DMS153 (cell line): ENCODE measurements at regions not wholly inside any gene's neighbourhood (a gene's known extent, or its start where the extent isn't known, plus 50 kb on each side); places are given as distances from the start of the nearest gene placed in this dataset.
"Not testable (repeated sequence)": the region's sequence is repeated elsewhere in the genome, so short reads cannot be mapped to it uniquely, and the experiment has no call there.

Source experiments
- DNase-seq: peaks from one replicate; lab custom pipeline; 2025; lab: John Stamatoyannopoulos, UW

DNA sequence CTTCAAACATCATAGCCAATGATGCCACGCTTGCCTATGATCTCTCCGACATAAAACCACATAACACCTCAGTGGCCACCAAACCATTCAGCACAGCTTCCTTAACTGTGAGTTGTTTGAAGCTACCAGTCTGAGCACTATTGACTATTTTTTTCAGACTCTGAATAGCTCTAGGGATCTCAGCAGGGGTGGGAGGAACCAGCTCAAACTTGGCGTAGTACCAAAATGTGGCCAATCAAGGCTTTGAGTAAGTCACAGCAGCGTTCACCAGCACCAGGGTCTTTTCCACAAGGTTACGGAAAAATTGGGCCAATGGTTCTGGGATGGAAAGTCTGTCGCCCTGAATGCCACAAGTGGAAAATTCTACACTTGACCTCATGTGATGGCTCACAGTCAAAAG lies 70.6 kb downstream of the SMPDL3A start:
- no peak for DNase-seq

DNA sequence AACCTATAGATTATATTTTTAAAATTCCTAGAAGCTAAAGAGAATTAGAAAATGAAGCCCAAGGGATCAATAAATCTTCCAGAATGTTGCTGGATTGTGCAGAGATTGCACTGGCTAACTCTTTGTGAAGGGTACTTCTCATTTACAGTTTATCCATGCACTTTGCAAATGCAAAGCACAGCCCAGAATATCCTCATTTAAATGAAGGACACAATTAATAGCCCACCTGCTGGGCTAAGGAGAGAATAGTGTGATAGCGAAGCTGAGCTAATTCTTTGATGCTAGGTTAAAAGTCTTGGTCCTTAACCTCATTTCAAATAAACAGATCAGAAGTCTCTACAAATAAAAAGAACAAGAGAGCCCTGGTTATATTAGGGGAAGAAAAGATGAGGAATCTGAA lies 72.5 kb downstream of the SMPDL3A start:
- DNase-seq = no peak

DNA sequence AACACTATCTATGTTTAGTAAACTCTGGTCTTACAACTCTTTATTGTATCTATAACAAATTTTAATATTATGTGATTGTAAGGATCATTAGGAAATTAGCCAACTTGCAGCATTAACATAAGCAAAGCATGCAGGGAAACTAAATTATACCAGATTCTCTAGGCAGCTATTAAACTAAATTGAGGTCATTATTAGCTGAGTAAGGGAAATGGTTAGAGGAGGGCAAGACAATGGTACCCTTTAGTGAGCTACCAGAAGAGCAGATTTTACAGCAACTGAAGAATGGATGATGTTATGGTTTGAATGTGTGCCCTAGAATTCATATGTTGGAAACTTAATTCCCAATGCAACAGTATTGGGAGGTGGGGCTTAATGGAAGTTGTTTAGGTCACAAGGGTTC lies 79.1 kb downstream of the SMPDL3A start:
- DNase-seq = no peak

DNA sequence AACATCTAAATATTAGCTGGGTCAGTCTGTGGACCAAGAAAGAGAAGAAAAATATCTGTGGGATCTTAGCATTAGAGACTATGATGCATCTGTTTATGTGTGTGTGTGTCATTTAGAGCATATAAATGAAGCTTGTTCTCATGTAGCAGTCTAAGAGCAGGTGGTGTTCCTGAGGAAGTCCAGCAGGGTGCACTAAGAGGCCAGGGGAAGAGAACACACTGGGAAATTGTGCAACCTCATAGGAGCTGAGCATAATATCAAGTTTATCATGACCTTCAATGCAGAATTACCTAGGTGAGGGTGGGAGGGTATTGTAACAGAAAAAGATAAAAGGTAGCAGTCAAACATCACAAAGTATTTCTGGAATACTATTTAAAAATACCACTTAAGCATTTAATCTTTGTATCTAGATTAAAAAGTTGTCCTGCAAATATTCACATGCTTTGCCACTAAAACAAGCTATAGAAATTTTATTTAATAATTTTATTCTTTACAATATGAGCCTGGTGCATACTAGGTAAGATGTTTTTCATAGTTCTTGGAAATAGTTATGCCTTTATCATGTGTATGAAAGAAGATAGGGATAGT lies 80.5 kb downstream of the SMPDL3A start:
- DNase-seq = peak; percentile 42

DNA sequence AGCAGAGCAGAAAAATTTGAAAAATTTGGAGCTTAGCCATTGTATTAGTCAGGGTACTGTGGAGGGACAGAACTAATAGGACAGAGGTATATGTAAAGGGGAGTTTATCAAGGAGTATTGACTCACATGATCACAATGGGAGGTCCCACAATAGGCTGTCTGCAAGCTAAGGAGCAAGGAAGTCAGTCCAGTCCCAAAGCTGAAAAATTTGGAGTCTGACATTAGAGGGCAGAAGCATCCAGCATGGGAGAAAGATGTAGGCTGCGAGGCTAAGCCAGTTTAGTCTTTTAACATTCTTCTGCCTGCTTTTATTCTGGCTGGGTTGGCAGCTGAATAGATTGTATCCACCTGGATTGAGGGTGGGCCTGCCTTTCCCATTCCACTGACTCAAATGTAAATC lies 82.0 kb downstream of the SMPDL3A start:
- no peak for DNase-seq

DNA sequence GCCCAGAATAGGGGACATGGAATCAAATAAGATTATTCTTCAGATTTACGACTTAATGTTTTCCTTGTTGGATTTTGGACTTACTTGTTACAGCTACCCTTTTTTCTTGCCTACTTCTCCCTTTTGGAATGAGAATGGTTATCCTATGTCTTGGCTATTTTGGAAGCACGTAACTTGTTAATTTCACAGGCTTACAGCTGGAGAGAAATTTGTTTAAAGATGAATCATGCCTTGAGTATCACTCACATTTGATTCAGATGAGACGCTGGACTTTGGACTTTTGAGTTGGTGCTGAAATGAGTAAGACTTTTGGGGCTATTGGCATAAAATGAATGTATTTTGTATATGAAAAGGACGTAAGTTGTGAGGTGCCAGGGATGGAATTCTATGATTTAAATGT lies 83.3 kb downstream of the SMPDL3A start:
- no peak for DNase-seq

DNA sequence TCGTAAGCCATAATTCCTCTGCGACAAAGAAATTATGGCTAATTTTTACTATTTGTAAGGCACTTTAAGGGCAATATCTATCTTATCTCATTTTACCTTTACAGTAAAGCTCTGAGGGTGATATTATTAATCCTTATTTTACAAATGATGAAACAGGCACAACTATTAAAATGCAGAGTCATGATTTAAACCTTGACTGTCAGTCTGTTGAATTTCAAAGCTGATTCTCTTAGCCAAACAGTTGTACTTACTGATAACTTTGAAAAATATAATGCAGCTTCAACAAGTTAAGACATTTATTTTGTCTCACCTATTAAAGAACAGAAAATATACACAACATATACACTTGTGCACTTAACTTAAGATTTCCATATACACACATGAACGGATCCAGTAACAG lies 88.2 kb downstream of the SMPDL3A start:
- no peak for DNase-seq

DNA sequence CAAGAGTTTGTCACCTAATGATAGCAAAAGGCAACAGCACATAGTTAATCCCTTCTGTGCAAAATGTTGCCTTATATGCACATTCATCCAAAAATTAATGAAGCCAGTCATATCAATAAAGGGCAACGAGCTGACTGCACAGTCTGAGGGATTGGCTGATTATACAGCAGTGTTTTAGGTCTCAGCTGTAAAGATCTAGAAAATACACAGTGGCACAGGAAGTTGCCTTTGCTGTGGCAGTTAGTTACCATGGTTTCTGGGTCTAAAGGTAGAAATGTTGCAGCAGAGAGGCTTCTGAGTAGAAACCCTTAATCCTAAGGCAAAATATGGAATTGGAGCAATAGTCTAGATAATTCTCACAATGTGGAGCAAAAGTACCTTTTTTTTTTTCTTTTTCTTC lies 89.7 kb downstream of the SMPDL3A start:
- no peak for DNase-seq

DNA sequence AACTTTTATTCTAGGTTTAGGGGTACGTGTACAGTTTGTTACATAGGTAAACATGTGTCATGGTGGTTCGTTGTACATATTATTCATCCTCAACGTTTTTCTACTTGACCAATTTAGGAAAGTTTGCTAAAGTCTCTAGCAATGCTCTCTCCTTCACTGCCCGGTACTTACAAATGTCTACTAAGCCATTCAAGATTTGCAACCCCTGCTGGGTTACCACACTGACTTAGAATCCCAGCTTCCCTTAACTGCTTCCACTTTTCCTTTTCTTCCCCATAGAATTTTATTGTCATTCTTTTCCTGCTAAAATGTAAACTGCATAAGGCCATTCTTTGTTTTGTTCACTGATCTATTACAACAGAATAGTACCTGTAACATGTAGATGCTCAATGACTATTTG lies 97.4 kb downstream of the SMPDL3A start:
- no peak for DNase-seq

DNA sequence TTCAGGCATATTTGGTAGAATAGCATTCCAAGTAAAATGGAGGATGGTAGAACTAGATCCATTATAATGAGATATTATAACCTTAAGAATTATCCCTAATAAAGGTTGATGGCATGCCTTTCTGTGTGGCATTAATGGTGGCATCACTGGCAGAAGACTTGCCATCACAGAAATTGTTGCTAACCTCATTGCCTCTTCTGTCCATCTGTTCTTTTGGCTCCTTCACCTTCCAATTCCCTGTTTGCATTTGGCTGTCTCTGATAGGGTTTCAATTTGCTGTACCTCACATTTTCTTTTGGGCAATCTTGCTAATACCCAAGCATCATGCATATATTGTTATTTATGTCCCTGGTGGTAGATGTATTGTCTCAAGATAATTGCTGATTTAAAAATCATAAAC lies 98.9 kb downstream of the SMPDL3A start:
- no peak for DNase-seq

DNA sequence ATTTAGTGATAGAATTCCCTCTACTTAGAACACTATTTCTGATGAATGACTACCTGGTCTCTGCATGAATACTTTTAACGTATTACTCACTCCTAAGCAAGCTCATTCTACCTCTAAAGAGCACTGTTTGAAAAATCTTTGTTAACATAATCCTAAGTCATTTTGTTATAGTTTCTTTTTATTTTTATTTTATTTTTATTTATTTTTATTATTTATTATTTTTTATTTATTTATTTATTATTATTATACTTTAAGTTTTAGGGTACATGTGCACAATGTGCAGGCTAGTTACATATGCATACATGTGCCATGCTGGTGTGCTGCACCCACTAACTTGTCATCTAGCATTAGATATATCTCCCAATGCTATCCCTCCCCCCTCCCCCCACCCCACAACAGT lies 99.6 kb downstream of the SMPDL3A start:
- not testable (repeated sequence) for DNase-seq

DNA sequence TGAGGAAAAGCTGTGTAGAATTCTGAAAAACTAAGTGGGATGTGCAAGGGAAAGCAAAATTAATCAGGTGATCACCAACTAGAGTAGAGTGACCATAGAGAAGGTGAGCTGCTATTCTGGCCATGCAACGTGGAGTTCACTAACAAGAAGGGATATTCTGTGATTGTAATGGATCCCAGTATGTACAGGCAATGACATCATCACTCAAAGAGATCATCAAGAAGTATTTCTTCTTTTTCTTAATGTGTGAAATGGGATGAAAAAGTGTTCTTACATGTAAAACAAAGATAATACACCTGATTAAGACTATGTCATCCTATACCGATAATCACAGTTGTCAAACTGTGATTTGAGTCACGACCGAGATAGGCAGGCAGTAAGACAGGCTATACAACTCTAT lies 101.2 kb downstream of the SMPDL3A start:
- no peak for DNase-seq

DNA sequence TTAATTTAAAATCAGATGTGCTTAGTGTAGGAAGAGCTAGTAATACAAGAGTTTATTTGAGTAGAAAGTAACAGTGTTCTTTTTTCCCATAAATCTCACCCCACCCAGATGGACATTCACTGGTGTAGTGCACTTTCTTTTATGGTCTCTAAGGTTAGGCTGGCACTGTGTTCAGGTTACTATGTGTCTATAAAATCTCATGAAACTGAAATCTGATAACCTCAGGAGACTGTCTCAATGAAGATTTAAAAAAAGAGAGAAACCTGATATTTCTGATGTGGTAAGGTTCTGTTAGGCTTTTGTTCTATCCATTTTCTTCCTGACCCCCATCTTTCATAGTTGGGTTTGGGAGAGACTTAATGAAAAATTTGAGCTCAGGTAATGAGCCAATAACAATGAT lies 101.2 kb upstream of the CLVS2 start:
- no peak for DNase-seq

DNA sequence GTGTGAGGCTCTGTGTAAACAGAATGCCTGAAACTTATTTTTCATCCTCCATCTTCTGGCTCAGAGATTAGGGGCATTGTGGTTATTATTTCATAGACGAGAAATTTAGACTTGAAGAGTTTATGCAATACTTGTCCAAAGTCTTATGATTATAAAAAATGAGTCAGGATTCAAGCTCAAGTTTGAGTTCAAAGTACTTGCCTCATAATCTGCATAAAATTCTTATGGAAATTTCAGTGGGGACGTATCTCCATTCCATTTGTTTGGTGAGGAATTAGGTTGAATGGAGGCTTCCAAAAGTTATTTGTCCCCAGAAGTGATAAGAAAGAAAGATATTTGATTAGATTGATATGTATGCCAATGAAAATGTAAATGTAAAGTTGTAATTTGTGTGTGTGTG lies 93.7 kb upstream of the CLVS2 start:
- no peak for DNase-seq

DNA sequence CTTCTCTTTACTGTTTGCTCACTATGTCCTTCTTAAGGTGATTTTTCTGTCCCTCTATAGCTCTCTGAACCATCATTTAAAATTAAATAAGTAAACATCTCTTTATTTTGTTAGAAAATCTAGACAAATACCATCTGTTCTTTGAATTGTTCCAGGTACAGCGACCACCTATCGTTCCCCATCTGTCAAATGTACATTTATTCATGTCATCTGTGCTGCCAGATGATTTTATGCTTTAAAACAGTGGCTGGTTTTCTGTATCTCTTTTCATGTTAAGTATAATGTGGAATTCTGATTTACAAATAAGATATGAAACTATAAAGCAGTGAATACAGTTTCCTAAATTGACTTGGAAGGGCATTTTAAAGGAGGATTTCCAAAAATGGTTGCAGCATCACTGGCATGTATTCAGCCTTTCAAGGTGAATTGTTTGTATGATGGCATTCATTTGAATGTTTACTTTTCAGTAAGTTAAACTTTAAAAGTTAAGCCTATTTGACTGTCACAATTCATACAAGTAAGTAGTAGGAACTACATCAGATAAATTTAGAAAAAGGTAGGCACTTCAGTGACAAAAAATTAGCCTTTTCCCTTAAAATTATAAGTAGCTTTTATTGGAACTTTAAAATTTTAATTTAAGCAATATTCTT lies 92.6 kb upstream of the CLVS2 start:
- DNase-seq = no peak

DNA sequence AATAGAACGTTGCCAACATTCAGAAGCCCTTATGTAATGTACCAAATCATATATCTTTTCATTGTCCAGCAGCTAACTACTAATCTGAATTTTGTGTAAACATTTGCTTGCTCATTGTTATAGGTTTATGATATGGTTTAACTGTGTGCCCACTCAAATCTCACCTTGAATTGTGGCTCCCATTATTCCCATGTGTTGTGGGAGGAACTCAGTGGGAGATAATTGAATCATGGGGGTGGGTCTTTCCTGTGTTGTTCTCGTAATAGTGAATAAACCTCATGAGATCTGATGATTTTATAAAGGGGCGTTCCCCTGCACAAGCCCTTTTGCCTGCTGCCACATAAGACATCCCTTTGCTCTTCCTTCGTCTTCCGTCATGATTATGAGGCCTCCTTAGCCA lies 91.9 kb upstream of the CLVS2 start:
- DNase-seq = no peak

DNA sequence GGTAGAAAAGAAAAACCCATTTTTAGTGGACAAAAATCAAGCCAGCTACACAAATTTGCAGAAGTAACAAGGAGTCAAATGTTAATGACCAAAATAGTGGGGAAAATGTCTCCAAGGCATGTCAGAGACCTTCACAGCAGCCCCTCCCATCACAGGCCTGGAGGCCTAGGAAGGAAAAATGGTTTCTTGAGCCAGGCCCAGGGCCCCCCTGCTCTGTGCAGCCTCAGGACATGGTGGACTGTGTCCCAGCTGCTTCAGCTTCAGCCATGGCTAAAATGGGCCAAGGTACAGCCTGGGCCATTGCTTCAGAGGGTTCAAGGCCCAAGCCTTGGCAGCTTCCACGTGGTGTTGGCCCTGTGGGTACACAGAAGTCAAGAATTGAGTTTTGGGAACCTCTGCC lies 82.5 kb upstream of the CLVS2 start:
- DNase-seq = no peak

DNA sequence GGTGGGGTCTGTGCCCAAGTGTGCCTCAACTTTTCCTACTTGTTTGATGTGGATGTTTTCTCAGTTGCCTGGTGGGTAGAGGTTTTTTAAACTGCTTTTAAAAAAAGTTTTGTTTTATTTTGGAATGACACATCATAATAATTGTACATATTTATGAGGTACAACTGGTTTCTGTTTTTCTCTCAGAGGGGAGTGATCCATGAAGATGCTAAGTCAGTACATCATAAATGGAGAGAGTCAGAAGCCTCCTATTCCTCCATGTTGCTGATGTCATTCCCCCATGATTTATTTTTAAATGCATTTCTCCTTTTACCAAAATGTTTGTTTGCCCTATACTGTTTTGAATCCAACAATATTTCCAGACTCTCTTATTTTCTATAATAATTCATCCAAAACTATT lies 77.3 kb upstream of the CLVS2 start:
- no peak for DNase-seq

DNA sequence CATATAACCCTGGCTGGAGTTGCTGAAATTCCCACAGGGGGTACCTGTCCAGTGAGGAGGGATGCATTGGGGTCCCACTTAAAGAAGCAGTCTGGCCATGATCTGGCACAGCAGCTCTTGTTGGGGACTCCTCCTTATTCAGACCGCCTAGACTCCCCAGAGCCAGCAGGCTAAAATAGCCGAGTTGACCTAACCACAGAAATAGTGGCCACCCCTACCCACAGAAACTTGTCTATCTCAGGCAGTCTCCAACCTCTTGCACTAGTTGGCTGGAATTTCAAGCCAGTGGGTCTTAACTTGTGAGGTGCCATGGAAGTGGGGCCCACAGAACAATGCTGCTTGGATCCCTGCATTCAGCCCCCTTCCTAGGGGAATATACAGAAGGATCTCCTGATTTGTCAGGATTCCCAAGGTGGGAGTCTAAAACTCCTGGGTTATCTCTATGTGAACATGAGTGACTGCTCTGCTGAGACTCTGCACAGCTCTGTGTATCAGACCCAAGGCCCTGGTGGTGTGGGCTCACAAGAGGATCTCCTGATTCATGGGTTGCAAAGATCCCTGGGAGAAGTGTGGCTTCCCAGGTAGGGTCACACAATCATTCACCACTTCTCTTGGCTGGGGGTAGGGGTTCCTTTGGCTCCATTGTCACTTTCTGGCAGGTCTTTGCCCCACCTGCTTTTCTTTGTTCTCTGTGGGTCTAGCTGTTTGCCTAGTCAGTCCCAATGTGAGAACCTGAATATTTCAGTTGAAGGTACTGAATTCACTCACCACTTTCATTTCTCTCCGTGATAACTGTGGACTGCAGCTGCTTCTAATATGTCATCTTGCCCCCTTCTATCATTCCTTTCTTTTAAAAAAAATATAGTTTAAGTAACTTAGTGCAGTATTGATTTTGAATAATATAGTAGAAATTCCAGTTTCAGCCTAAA lies 65.5 kb upstream of the CLVS2 start:
- DNase-seq = no peak

DNA sequence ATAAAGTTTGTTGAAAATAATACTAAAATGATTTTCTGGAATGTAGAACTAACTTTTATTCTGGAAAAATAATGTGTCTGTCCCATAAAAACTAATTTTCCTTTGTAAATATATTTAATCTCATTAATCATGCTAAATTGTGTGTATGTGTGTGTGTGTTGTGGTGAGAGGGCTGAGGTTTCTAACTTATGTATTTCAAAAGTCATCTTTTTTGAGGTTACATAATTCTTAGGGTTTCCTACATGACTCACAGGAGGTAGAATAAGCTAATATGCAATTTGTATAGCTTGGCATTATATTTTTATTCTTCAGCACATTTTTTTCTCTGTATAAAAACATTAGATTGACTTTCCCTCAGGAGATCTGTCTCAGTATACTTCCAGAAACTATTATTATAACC lies 64.1 kb upstream of the CLVS2 start:
- no peak for DNase-seq

DNA sequence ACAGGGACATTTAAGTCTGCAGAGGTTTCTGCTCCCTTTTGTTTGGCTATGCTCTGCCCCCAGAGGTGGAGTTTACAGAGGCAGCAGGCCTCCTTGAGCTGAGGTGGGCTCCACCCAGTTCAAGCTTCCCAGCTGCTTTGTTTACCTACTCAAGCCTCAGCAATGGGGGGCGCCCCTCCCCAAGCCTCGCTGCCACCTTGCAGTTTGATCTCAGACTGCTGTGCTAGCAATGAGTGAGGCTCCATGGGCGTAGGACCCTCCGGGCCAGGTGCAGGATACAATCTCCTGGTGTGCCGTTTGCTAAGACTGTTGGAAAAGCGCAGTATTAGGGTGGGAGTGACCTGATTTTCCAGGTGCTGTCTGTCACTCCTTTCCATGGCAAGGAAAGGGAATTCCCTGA lies 51.1 kb upstream of the CLVS2 start:
- not testable (repeated sequence) for DNase-seq
